Muscle layer of colon (tissue), 2 donors: ENCODE measurements at regions not wholly inside any gene's neighbourhood (a gene's known extent, or its start where the extent isn't known, plus 50 kb on each side); places are given as distances from the start of the nearest gene placed in this dataset.

ENCODE experiments used
- H3K27ac ChIP-seq: one replicate; pipeline ENCODE4 v1.7.0; 2013; ENCODE audit warnings: low read depth, mild to moderate bottlenecking, low read length, moderate library complexity
- H3K27me3 ChIP-seq, 2 donors: one replicate each; pipeline ENCODE4 v1.7.0; 2013; ENCODE audit warnings: low read length in 2 of 2, mild to moderate bottlenecking in 2 of 2; ENCODE audit not compliant: insufficient read depth in 2 of 2, control insufficient read depth in 1 of 2
- H3K36me3 ChIP-seq: one replicate; pipeline ENCODE4 v1.7.0; 2013; ENCODE audit warnings: mild to moderate bottlenecking, low read length; ENCODE audit not compliant: insufficient read depth
- H3K4me1 ChIP-seq: one replicate; pipeline ENCODE4 v1.7.0; 2013; ENCODE audit warnings: mild to moderate bottlenecking, low read length; ENCODE audit not compliant: insufficient read depth
- H3K4me3 ChIP-seq, 2 donors: one replicate each; pipeline ENCODE4 v1.7.0; 2013; ENCODE audit warnings: low read length in 2 of 2, low read depth in 1 of 2, mild to moderate bottlenecking in 1 of 2, moderate library complexity in 1 of 2
- H3K9ac ChIP-seq: one replicate; pipeline ENCODE4 v1.7.0; 2013; ENCODE audit warnings: low read length
- H3K9me3 ChIP-seq: one replicate; pipeline ENCODE4 v1.7.0; 2013; ENCODE audit warnings: mild to moderate bottlenecking, low read length
- donor health status: abdominal sarcoma.
- donor health status: Adenocarcinoma of cecum.

GRCh38 chr13:84077271-84077670 lies 195.0 kb upstream of the SLITRK1 start:
- no peak overlapping the region for H3K4me3 ChIP-seq
- no peaks in the 10 kb centered on the region for H3K4me1 ChIP-seq
- H3K9ac ChIP-seq = no peak overlapping the region
- no peaks in the 10 kb centered on the region for H3K36me3 ChIP-seq
- no peaks in the 10 kb centered on the region for H3K27me3 ChIP-seq
- H3K9me3 ChIP-seq = no peaks in the 10 kb centered on the region
- no peak overlapping the region for H3K27ac ChIP-seq

DNA sequence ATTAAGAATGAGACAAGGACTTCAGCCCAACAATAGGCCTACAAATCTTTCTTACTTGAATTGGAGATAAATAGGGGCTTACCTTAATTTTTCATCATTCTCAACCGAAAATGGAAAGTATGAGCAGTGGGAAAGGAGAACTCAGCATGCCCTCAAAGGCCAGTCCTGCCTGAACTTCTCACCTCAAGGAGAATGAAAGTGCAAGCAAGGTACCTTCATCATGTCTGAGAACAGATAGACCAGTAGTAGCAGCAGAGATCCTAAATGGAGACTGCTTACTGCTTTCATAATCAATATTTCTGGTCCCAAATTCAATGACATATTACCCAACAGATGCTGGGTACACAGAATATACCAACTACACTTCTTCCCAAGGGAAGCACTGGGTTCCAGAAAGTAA lies 194.0 kb upstream of the SLITRK1 start:
- Histone ChIP-seq H3K4me3 (no peak overlapping the region), H3K9me3 (no peaks in the 10 kb centered on the region), H3K36me3 (no peaks in the 10 kb centered on the region), H3K4me1 (no peaks in the 10 kb centered on the region), H3K27ac (no peak overlapping the region), H3K9ac (no peak overlapping the region), H3K27me3 (no peaks in the 10 kb centered on the region)

- Histone ChIP-seq H3K4me3 (no peak overlapping the region), H3K9ac (no peak overlapping the region), H3K36me3 (no peaks in the 10 kb centered on the region), H3K27me3 (no peaks in the 10 kb centered on the region), H3K4me1 (no peaks in the 10 kb centered on the region), H3K9me3 (no peaks in the 10 kb centered on the region), H3K27ac (no peak overlapping the region)
These were observed 168.3 kb upstream of the SLITRK1 start for GRCh38 chr13:84050536-84050935.

DNA sequence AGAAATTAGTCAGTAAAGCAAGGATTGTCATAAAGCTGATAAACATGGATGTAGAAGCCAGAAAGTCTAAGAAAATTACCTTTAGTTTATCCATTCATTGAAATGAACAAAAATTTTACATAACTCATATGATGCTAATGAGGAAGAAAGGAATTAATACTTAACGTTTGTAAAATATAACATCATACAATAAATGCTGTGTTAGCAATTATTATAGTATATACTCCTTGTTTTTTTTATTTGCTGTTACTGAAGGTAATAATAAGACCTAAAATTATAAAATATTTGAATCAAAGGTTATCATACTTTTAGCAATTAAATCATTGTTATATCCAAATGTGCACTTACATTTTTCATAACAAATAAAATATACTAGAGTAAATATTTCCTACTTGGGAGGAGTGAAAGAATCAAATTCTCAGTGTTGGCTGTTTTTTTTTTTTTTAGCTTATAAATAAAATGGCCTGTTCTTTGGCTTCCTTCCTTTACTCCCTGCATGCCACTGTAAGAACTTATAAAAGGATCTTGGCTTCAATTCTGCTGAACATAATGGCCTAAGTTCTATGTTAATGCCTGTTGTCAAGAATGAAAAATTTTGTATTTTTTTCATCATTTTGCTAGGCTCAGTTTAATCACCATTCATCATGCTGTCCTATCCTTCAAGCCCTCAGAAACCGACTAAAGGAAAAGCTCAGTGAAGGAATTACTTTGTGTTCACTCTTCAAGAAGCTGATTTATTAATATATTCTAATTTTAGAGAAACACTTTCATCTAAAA lies 167.4 kb upstream of the SLITRK1 start:
- no peaks in the 10 kb centered on the region for H3K27me3 ChIP-seq
- H3K9me3 ChIP-seq = no peaks in the 10 kb centered on the region
- no peak overlapping the region for H3K9ac ChIP-seq
- H3K4me3 ChIP-seq = no peak overlapping the region
- no peak overlapping the region for H3K27ac ChIP-seq
- no peaks in the 10 kb centered on the region for H3K4me1 ChIP-seq
- no peaks in the 10 kb centered on the region for H3K36me3 ChIP-seq

DNA sequence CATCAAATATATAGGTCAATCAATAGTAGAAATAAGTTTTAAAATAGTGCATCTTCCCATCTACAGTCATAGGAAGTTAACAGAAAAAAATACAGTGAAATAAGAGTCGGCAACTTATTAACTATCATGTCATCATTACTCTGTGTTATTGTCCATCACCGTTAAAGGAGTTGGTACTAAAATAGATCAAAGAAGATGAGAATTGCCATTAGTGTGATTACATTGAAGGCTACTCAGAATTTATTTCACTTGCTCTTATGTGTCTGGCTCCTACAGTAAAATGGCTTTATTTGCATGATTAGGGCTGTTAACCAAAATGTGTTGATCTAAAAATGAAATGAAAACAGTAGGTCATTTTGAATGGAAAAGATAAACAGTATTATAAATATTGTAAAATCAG lies 162.5 kb upstream of the SLITRK1 start:
- H3K9ac ChIP-seq = no peak overlapping the region
- H3K36me3 ChIP-seq = no peaks in the 10 kb centered on the region
- H3K27me3 ChIP-seq = no peaks in the 10 kb centered on the region

GRCh38 chr13:84038001-84038400 lies 155.7 kb upstream of the SLITRK1 start:
- H3K9me3 ChIP-seq = no peaks in the 10 kb centered on the region
- H3K9ac ChIP-seq = no peak overlapping the region
- H3K27me3 ChIP-seq = no peaks in the 10 kb centered on the region
- no peaks in the 10 kb centered on the region for H3K4me1 ChIP-seq
- H3K27ac ChIP-seq = no peak overlapping the region
- H3K4me3 ChIP-seq = no peak overlapping the region
- H3K36me3 ChIP-seq = no peaks in the 10 kb centered on the region

More for the DNA sequence above, 162.5 kb upstream of the SLITRK1 start:
- H3K9me3 ChIP-seq = no peaks in the 10 kb centered on the region
- no peak overlapping the region for H3K4me3 ChIP-seq
- no peaks in the 10 kb centered on the region for H3K4me1 ChIP-seq
- H3K27ac ChIP-seq = no peak overlapping the region

- H3K9ac ChIP-seq = no peak overlapping the region
- no peaks in the 10 kb centered on the region for H3K27me3 ChIP-seq
- no peak overlapping the region for H3K4me3 ChIP-seq
- no peaks in the 10 kb centered on the region for H3K36me3 ChIP-seq
- no peak overlapping the region for H3K27ac ChIP-seq
- no peaks in the 10 kb centered on the region for H3K4me1 ChIP-seq
- no peaks in the 10 kb centered on the region for H3K9me3 ChIP-seq
These were observed 149.8 kb upstream of the SLITRK1 start for GRCh38 chr13:84032116-84032515.

- H3K27me3 ChIP-seq = no peaks in the 10 kb centered on the region
- no peak overlapping the region for H3K9ac ChIP-seq
- H3K27ac ChIP-seq = no peak overlapping the region
- H3K36me3 ChIP-seq = no peaks in the 10 kb centered on the region
- H3K4me1 ChIP-seq = no peaks in the 10 kb centered on the region
- no peak overlapping the region for H3K4me3 ChIP-seq
- no peaks in the 10 kb centered on the region for H3K9me3 ChIP-seq
These were observed 148.8 kb upstream of the SLITRK1 start for GRCh38 chr13:84031120-84031519.

GRCh38 chr13:84029396-84029795 lies 147.1 kb upstream of the SLITRK1 start:
- no peaks in the 10 kb centered on the region for H3K36me3 ChIP-seq
- H3K4me3 ChIP-seq = no peak overlapping the region
- no peak overlapping the region for H3K9ac ChIP-seq
- no peaks in the 10 kb centered on the region for H3K27me3 ChIP-seq
- no peak overlapping the region for H3K27ac ChIP-seq
- H3K4me1 ChIP-seq = no peaks in the 10 kb centered on the region
- H3K9me3 ChIP-seq = no peaks in the 10 kb centered on the region

DNA sequence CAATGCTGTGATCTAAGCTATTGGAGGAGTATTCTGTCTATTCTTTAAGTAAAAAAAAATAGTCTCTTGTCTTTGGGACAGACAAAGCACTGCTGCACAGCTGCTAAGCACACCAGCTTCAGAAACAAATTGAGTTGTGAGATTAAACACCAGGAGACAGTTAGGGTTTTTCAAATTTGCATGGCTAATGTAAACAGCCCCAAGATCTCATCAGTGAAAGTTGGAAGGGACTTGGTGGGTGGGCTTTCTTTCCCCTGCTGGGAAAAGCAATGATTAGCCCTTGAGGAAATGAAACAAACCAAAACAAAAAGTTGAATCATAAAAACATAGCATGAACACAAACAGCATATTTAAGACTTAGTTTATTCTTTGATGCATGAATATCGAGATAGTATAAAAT lies 143.6 kb upstream of the SLITRK1 start:
- no peak overlapping the region for H3K9ac ChIP-seq
- no peaks in the 10 kb centered on the region for H3K36me3 ChIP-seq
- H3K4me3 ChIP-seq = no peak overlapping the region
- no peak overlapping the region for H3K27ac ChIP-seq
- H3K27me3 ChIP-seq = no peaks in the 10 kb centered on the region
- H3K4me1 ChIP-seq = no peaks in the 10 kb centered on the region
- no peaks in the 10 kb centered on the region for H3K9me3 ChIP-seq

- H3K27ac ChIP-seq = no peak overlapping the region
- H3K9ac ChIP-seq = no peak overlapping the region
- H3K4me1 ChIP-seq = no peaks in the 10 kb centered on the region
- H3K27me3 ChIP-seq = no peaks in the 10 kb centered on the region
- H3K36me3 ChIP-seq = no peaks in the 10 kb centered on the region
- no peaks in the 10 kb centered on the region for H3K9me3 ChIP-seq
- H3K4me3 ChIP-seq = no peak overlapping the region
These were observed 114.1 kb upstream of the SLITRK1 start for GRCh38 chr13:83996415-83996814.

- no peak overlapping the region for H3K9ac ChIP-seq
- H3K27me3 ChIP-seq = no peaks in the 10 kb centered on the region
- H3K4me1 ChIP-seq = no peaks in the 10 kb centered on the region
- no peaks in the 10 kb centered on the region for H3K36me3 ChIP-seq
- H3K9me3 ChIP-seq = no peaks in the 10 kb centered on the region
- no peak overlapping the region for H3K4me3 ChIP-seq
- H3K27ac ChIP-seq = no peak overlapping the region
These were observed 113.7 kb upstream of the SLITRK1 start for GRCh38 chr13:83995930-83996329.
